ENCODE measurements at regions not wholly inside any gene's neighbourhood (a gene's known extent, or its start where the extent isn't known, plus 50 kb on each side); places are given as distances from the start of the nearest gene placed in this dataset.
"Not testable (repeated sequence)": the region's sequence is repeated elsewhere in the genome, so short reads cannot be mapped to it uniquely, and the experiment has no call there.

DNA sequence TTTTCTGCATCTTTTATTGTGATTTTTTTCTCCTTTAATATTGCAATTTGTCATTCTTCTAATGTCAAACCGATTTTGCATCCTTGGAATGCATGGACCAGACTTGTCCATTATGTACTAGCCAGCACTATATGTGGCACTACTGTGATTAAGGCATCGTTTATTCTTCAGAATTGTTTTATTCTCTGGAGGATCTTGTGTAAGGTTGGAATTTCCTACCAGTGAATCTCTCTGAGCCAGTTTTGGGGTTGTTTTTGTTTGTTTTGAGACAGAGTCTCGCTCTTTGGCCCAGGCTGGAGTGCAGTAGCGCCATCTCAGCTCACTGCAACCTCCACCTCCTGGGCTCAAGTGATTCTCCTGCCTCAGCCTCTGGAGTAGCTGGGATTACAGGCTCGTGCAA is 58.5 kb downstream of the IGLL5 start:
- no peak for DNase-seq

GRCh38 chr22:22948651-22949571 is 61.3 kb downstream of the IGLL5 start:
- DNase-seq: no peak

- no peak for DNase-seq
Measured at GRCh38 chr22:22949953-22950352, 62.3 kb downstream of the IGLL5 start.

GRCh38 chr22:22951035-22951434 is 63.4 kb downstream of the IGLL5 start:
- DNase-seq: no peak

GRCh38 chr22:22952531-22953280 is 65.1 kb downstream of the IGLL5 start:
- DNase-seq: no peak

DNA sequence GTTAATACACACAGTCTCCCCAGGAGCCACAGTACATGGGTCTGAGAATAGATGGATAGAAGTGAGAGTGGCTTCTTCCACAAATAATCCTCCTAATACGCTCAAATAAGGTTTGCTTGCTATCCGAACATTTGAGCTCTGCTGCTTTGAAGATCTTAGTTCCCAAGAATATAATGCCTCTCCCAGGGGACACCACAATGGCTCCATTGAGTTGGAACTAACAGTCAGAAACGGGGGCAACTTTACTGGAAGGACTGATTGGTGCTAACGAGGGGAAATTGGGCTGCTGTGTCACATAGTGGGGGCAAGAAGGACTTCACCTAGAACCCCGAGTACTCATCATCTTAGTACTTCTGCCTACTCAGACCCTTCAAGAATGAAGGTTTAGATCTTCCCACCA is 66.2 kb downstream of the IGLL5 start:
- no peak for DNase-seq

GRCh38 chr22:22954656-22955055 is 67.0 kb downstream of the IGLL5 start:
- peak; percentile 50 for DNase-seq

GRCh38 chr22:22955276-22955798 is 67.7 kb downstream of the IGLL5 start:
- no peak for DNase-seq

GRCh38 chr22:22955866-22956535 is 68.4 kb downstream of the IGLL5 start:
- DNase-seq: peak; percentile 69

- no peak for DNase-seq
Measured at GRCh38 chr22:22957090-22957489, 69.5 kb downstream of the IGLL5 start.

GRCh38 chr22:22958621-22959020 is 71.0 kb downstream of the IGLL5 start:
- no peak for DNase-seq

DNA sequence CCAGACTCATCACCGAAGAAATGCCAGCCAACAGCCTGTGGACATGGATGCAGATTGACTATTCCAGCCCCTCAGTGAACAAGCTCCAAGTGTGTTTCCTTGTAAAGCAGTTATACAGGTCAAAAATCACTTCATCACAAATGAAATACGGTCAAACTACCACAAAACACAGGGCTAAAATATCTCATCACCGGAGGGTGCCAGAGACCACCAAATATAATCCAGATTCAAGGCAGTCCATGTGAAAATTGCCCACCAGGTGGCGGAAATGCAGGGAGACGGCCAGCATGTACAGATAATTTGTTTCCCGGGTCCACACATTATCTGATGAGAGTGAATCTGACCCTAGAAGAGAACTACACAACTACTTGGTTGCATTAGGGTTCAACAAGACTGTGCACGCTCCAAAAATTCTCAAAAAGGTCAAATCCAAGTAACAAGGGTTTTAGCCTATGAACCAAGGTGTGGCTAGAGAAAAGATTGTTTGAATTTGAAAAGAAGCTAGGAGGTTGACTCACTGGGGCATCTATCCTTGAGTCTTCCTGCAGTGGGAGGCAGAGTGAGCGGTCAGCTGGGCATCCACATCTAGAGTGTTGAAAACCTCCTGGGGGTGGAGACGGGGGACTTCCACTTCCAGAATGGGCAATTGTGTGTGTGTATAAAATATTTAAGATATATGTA is 71.7 kb downstream of the IGLL5 start:
- peak; percentile 80 for DNase-seq

DNA sequence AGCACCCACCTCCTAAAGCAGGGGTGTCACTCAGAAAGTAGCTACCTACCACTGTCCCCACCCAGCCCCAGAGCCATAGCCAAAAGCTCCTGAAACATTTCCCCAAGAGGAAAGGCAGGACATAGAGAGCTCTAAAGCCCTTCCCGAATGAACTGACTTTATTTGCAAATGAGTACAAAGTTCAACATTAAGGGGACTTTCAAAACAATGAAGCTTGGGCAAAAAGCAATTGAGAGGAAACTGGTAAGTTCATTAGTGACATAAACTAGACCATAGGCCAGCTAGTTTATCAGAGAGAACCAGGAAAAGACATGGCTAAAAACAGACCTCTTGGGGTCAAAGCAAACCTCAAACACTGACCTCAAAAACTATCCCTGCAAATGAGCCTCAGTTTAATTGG is 72.7 kb downstream of the IGLL5 start:
- no peak for DNase-seq

DNA sequence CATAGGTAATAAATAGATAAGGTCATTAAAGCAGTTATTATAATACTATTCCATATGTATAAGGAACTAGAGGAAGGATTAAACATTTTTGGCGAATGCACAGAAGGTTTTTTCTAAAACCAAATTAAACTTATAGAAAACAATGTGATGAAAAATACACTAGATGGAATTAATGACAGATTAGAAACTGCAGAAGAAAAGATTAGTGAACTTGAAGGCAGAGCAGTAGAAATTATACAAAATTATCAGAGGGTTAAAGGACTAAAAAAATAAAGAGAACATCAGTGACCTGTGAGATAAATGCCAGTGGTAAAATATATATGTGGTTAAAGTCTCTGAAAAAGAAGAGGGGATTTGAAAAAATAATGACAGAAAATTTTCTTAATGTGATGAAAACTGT is 74.0 kb downstream of the IGLL5 start:
- DNase-seq: no peak

- DNase-seq: no peak
Measured at GRCh38 chr22:22968366-22968765, 80.8 kb downstream of the IGLL5 start.

DNA sequence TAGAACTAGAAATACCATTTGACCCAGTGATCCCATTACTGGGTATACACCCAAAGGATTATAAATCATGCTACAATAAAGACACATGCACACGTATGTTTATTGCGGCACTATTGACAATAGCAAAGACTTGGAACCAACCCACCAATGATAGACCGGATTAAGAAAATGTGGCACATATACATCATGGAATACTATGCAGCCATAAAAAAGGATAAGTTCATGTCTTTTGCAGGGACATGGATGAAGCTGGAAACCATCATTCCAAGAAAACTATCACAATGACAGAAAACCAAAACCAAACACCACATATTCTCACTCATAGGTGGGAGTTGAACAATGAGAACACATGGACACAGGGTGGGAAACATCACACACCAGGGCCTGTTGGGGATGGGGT is 85.0 kb downstream of the IGLL5 start:
- DNase-seq: not testable (repeated sequence)

DNA sequence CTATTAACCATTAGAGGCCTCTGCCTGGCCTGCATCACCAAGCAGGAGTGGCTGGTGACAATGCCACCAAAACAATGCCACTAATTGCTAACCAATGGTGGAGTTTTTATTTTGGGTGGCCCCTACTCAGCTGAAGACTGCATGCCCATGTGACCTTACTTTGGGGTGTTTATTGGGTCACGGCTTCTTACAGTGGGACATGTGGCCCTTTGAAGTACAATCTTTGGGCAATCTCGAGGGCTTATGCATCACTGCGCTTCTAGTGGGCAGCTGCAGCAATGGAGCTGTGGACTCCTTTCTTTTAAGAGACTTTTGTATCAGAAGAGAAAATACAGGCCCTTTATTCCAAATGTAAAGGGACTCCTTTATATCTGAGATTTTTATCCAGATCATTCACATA is 85.7 kb downstream of the IGLL5 start:
- no peak for DNase-seq

DNA sequence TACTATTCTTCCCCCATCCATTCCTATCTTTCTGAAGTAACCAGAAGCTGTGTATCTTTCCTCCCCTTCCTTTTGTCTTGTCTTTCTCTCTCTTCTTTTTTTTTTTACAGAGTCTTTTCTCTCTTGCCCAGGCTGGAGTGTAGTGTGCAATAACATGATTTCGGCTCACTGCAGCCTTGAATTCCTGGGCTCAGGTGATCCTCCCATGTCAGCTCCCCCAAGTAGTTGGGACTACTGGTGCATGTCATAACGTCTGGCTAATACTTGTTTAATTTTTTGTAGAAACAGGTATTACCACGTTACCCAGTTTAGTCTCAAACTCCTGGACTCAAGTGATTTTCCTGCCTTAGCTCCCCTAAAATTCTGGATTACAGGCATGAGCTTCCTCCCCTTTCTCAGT is 86.5 kb downstream of the IGLL5 start:
- no peak for DNase-seq

DNA sequence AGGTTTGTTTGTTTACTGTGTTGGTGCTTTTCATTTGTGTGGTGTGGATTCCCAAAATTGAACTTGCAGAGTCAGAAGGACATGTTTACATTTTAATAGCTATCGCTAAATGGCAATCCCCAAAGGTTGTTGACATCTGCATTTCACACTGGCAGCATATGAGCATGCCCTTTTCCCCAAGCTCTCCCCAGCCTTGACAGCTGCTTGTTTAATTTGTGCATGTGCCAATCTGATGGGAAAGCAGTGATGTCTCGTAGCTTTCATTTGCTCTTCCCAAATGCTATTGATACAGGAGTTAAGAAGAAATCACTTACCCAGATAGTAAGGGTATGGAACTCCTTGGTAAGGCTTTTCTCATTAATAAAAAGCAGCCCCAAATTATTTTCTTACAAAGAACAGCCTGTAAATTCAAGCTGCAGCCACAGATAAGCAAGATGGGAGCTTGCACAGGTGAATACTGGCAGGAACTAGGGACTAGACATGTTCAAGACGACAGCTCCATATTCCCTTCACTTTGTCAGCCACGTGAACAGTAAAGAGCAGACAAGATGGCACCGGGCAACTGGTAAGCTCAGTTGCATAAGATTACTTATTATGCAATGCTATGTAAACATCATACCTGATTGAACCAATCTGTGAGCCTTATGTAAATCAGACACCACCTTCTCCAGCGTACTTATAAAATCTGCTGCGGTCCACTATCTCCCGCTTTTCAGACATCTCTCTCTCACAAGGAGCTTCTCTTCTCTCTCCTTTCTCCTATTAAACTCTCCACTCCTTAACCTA is 87.4 kb downstream of the IGLL5 start:
- no peak for DNase-seq

- DNase-seq: no peak
Measured at GRCh38 chr22:22976033-22976922, 88.7 kb downstream of the IGLL5 start.
